HFFc6 (cell line): ENCODE measurements at regions not wholly inside any gene's neighbourhood (a gene's known extent, or its start where the extent isn't known, plus 50 kb on each side); places are given as distances from the start of the nearest gene placed in this dataset.

ENCODE experiments used
- DNase-seq: peaks from one replicate; pipeline ENCODE4 v3.0.0-alpha.2; 2018
- H3K27ac Mint-ChIP-seq: 2 replicates; pipeline ENCODE4 v1.8.0; 2020; ENCODE audit warnings: mild to moderate bottlenecking, mixed read lengths
- H3K27me3 Mint-ChIP-seq: 2 replicates; pipeline ENCODE4 v1.8.0; 2021; ENCODE audit warnings: mild to moderate bottlenecking, moderate library complexity, mixed read lengths; ENCODE audit not compliant: insufficient read depth
- H3K36me3 Mint-ChIP-seq: 2 replicates; pipeline ENCODE4 v1.8.0; 2021; ENCODE audit warnings: low read depth, mixed read lengths
- H3K4me1 Mint-ChIP-seq: 2 replicates; pipeline ENCODE4 v1.8.0; 2020; ENCODE audit warnings: low read depth, mixed read lengths
- H3K4me3 Mint-ChIP-seq: 2 replicates; pipeline ENCODE4 v1.8.0; 2020; ENCODE audit warnings: mild to moderate bottlenecking, moderate library complexity, mixed read lengths
- H3K9me3 Mint-ChIP-seq: 2 replicates; pipeline ENCODE4 v1.8.0; 2020; ENCODE audit warnings: mild to moderate bottlenecking, mixed read lengths
- TF ChIP-seq, protein P1 (sequence below): fragments of 200-600 bp; sonication (generic); IDR thresholded peaks from 2 replicates; pipeline ENCODE4 v1.5.0; 2021; ENCODE audit warnings: antibody characterized with exemption, mild to moderate bottlenecking

- DNase-seq = no peak
- Mint-ChIP-seq H3K27me3 (no peaks in the 10 kb centered on the region), H3K9me3 (peaks cover 10% of the 10 kb centered on the region), H3K27ac (no peak overlapping the region), H3K4me1 (peaks cover 63% of the 10 kb centered on the region), H3K4me3 (no peak overlapping the region), H3K36me3 (peaks cover 15% of the 10 kb centered on the region)
- TF ChIP-seq, protein P1, sequence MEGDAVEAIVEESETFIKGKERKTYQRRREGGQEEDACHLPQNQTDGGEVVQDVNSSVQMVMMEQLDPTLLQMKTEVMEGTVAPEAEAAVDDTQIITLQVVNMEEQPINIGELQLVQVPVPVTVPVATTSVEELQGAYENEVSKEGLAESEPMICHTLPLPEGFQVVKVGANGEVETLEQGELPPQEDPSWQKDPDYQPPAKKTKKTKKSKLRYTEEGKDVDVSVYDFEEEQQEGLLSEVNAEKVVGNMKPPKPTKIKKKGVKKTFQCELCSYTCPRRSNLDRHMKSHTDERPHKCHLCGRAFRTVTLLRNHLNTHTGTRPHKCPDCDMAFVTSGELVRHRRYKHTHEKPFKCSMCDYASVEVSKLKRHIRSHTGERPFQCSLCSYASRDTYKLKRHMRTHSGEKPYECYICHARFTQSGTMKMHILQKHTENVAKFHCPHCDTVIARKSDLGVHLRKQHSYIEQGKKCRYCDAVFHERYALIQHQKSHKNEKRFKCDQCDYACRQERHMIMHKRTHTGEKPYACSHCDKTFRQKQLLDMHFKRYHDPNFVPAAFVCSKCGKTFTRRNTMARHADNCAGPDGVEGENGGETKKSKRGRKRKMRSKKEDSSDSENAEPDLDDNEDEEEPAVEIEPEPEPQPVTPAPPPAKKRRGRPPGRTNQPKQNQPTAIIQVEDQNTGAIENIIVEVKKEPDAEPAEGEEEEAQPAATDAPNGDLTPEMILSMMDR = no peak
Observed at GRCh38 chr3:105960381-105960780, 91.6 kb upstream of the CBLB start.

DNA sequence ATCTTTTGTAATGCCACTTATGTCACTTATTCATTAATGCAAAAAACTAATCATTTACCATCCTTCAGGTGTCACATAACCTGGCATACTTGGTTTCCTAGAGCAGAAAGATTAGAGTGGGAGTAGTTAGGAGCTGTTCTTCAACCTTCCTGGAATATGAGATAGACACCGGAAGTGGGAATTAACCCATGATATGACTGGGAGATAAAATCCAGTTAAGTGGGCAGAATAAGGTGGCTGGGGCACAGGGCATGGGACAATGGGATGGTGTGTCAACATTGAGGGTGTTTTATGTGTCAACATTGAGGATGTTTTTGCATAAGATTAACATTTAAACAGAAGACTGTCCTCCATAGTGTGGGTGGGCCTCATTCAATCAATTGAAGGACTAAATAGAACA is 94.3 kb upstream of the CBLB start:
- no peak for DNase-seq
- Mint-ChIP-seq H3K27me3 (no peaks in the 10 kb centered on the region), H3K36me3 (peaks cover 15% of the 10 kb centered on the region), H3K9me3 (peaks cover 10% of the 10 kb centered on the region), H3K4me1 (peaks cover 54% of the 10 kb centered on the region), H3K4me3 (no peak overlapping the region), H3K27ac (no peak overlapping the region)
- TF ChIP-seq, protein P1 = no peak

GRCh38 chr3:105965384-105965783 is 96.6 kb upstream of the CBLB start:
- H3K36me3 Mint-ChIP-seq = peaks cover 10% of the 10 kb centered on the region
- peaks cover 4% of the 10 kb centered on the region; the same call in 1 of the 2 replicates for H3K9me3 Mint-ChIP-seq
- H3K27me3 Mint-ChIP-seq = no peaks in the 10 kb centered on the region
- DNase-seq = no peak
- no peak overlapping the region for H3K27ac Mint-ChIP-seq
- no peak overlapping the region for H3K4me3 Mint-ChIP-seq
- TF ChIP-seq, protein P1 = no peak
- H3K4me1 Mint-ChIP-seq = peaks cover 37% of the 10 kb centered on the region

DNA sequence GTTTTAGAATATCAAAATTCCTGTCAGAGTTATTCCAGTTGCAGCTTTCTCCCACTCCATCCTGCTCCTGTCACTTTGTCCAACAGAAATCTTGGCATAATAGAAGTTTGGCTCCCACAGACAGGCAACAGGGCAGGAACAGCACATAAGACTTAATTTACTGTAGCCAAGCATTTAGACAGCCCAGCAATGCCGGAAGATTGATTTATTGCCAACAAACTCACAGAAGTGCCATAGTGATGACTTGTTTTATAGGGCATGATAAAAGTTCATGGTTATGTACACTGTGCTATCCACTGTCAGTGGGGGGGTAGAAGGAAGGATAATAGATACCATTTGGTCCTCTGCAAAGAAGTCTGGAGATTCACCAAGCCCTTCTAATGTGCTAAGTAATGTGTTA is 98.3 kb upstream of the CBLB start:
- H3K27ac Mint-ChIP-seq = no peak overlapping the region
- no peak for DNase-seq

GRCh38 chr3:105970283-105970682 is 101.5 kb upstream of the CBLB start:
- TF ChIP-seq, protein P1 = no peak
- Mint-ChIP-seq H3K36me3 (peaks cover 25% of the 10 kb centered on the region), H3K9me3 (peaks cover 19% of the 10 kb centered on the region), H3K27ac (peak overlapping the region; percentile 6; the same call in 1 of the 2 replicates), H3K4me3 (no peak overlapping the region), H3K4me1 (peaks cover 27% of the 10 kb centered on the region), H3K27me3 (no peaks in the 10 kb centered on the region; the same call in 1 of the 2 replicates)
- DNase-seq = peak; percentile 61

More for the DNA sequence above, 98.3 kb upstream of the CBLB start:
- no peak overlapping the region for H3K4me3 Mint-ChIP-seq
- peaks cover 21% of the 10 kb centered on the region for H3K36me3 Mint-ChIP-seq
- no peaks in the 10 kb centered on the region; the same call in 1 of the 2 replicates for H3K27me3 Mint-ChIP-seq
- H3K4me1 Mint-ChIP-seq = peaks cover 37% of the 10 kb centered on the region
- TF ChIP-seq, protein P1 = no peak
- H3K9me3 Mint-ChIP-seq = peaks cover 15% of the 10 kb centered on the region

DNA sequence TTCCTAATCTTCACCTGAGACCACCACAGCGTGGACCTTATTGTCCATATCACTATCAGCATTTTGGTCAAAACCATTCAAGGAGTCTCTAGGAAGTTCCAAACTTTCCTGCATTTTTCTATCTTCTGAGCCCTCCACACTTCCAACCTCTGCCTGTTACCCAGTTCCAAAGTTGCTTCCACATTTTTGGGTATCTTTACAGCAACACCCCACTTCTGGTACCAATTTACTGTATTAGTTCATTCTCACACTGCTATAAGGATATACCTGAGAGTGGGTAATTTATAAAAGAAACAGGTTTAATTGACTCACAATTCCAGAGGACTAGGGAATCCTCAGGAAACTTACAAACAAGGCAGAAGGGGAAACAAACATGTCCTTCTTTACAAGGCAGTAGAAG is 103.3 kb upstream of the CBLB start:
- Mint-ChIP-seq H3K4me3 (no peak overlapping the region), H3K36me3 (peaks cover 25% of the 10 kb centered on the region)
- TF ChIP-seq, protein P1 = no peak

More for the DNA sequence above, 103.3 kb upstream of the CBLB start:
- no peaks in the 10 kb centered on the region; the same call in 1 of the 2 replicates for H3K27me3 Mint-ChIP-seq
- no peak for DNase-seq
- H3K27ac Mint-ChIP-seq = no peak overlapping the region
- peaks cover 17% of the 10 kb centered on the region for H3K4me1 Mint-ChIP-seq
- peaks cover 19% of the 10 kb centered on the region for H3K9me3 Mint-ChIP-seq
